HPDE6-E6E7 (cell line): ENCODE measurements at regions not wholly inside any gene's neighbourhood (a gene's known extent, or its start where the extent isn't known, plus 50 kb on each side); places are given as distances from the start of the nearest gene placed in this dataset.
"Not testable (repeated sequence)": the region's sequence is repeated elsewhere in the genome, so short reads cannot be mapped to it uniquely, and the experiment has no call there.

Source experiments
- DNase-seq: peaks from one replicate; pipeline ENCODE4 v3.0.0; 2011; ENCODE audit warnings: missing footprints; ENCODE audit errors: extremely low spot score

DNA sequence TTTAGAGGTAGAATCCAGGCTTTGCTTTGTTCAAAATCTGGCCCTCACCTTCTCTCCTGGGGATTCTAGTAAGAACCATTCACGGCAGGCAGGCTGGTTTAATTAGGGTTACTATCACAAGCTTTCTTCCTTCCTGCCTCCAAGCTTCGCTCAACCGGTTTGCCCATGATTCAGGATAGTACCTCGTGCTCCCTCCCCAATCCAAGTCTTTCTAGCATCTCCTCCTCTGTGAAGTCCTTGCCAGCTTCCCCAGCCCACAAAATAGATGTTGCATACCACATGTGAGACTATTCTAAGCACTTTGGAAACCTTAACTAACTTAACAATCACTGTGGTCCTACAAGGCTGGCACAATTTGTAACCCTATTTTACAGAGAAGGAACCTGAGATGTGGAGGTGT, 135.1 kb downstream of the SOCS6 start:
- DNase-seq = peak; percentile 50

DNA sequence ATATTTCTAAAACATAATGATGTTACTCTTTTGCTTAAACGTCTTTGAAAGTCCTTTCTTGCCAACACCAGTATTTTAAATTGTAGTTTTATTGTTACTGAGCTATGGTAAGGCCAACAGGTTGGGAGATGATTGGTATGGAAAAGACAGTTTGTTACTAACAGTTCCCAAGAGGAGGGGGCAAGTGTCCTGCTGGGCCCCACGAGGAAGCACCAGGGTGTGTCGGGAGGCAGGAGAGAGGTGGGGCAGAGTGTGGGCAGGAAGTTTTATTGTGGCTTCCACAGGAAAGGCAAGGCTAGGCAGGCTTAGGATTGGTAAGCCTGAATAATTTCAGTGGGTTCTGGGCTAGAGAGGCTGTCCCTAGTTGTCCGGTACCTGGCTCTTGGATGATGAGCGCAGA, 134.3 kb downstream of the SOCS6 start:
- DNase-seq = no peak

DNA sequence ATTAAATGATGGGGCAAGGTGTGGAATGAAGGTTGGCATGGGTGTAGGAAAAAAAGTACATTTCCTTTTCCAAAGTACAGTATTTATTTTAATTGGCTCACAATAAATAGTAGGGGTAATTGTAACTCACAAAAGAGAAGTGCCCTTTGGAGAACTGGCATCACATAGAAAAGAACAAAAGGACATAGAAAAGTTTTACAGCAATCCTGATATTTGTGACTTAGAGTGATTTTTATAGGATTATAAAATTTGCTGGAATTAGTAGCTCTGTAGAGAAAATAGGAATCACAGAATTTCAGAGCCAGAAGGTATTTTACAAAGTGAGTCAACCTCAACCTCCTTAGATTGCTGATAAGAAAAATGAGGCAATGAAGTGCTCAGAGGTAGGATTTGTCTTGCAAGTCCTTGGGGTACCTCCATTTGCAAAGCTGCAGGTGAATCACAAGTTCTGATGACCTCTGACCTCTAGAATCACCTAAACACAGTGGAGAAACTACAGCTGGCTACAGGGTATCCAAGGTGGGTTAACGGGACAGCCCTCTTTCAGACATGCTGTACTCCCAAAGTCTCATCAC, 133.6 kb downstream of the SOCS6 start:
- no peak for DNase-seq

DNA sequence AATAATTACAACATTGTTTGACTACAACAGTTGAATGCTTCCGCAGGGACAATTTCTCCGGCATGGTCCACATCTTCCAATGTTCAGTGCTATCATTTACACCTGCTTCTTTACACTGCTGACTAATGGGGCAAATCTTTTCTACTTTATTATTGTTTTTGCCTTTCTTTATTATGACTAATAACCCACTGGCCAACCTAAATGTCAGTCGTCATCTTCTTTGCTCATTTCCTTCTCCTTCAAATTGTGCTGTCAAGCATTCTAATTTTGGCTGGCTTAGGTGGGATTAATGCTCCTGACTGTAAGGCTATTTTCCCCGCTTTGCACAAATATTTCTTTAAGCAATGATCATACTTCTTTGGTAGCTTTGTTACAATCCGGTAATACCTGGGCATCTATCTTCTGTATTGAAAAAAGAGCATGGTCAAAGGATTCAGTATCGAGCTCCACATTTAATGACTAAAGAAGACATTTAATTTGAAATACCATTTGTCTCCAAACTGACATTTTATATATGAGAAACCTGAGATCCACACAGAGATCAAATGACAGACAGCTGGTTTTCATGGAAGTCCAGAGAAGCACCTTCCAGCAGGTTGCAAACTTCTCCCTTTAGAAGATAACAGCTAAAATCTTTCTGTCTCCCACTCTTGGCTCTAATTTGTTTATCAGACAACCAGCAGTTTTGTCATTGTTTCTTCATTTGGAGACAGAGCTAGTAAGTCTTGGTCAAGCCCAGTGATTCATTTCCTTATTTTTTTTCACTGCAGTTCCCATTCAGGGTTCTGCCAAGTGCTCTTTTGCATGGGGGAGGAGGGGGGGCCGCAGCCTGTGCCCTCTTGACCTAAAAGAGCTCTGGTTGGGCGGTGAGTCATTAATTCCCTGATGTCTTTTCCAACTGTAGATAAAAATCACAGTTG, 132.9 kb downstream of the SOCS6 start:
- DNase-seq = peak; percentile 62

DNA sequence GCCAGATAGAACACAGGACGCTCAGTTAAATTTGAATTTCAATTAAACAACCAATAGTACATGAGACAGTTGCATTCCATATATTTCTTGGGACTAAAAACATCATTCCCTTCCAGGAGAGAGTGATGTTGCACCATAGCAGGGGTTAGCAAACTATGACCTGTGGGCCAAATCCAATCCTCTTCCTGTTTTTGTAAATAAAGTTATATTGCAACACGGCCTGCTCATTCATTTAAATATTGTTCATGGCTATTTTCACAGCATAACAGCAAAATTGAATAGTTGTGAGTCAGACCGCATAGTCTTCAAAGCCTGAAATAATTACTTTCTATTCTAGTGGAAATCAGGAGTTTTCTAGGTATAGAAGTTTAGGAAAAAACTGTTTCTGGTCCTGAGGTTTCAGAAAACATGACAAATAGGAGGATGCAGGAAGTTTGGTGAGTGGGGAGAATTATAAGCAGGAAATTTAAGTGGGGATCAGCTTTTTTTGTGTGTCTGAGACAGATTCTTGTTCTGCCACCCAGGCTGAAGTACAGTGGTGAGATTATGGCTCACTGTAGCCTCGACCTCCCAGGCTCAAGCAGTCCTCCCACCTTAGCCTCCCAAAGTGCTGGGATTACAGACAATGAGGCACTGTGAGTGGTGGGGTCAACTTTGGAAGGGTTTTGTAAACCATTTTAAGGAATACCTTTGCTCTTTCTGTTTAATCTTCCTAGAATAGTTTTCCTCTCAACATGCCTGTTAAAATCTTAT, 131.5 kb downstream of the SOCS6 start:
- no peak for DNase-seq

DNA sequence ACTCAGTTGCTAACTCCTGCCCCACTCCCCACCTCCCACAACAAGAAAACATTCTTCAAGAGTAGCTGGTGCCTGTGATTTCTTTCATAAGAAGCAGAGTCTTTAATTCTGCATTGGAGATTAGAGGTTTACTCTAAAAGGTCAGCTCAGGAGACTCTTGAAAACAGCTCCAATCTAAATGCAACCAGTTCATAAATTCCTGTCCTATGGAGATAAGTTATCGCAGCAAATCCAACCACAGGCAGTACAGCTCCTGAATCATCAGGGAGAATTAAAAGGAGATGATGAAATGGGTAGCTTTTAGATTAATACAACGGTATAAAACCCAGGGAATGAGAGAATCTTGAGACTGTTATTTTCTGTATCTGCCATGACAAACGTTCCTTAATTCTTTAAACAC, 130.7 kb downstream of the SOCS6 start:
- DNase-seq = no peak

DNA sequence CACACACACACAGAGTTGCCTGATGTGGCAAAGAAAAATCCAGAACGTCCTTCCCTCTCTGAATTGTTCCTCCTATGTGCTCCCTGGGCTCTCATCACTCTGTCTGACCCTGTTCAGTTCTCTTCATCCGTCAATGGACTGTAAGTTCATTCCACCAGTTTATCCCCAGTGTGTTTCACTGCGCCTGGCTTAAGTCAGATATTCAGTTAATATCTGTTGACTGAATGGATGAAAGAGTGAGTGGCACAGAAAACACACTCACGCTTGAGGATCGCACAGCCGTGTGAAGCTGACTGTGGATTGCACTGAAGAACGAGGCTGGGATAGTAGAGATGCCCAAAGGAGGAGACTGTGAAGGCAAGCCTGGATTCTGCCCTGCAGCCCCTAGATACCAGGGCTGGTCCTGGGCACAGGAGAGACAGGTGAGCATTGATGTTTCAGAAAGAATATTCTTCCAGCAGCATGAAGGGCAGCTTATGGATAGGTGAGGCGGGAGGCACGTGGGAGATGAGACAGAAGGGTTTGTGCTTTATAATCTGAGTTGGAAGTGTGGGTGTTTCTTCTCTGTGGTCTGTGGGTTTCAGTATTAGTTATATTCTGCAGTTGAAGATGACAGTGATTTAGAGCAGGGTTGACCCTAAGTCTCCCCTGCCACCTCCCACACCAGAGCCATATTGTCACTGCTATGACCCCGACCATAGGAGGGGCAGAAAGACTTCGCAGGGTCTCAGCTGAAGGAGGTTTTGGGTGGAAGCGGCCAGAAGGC, 129.9 kb downstream of the SOCS6 start:
- DNase-seq = no peak

DNA sequence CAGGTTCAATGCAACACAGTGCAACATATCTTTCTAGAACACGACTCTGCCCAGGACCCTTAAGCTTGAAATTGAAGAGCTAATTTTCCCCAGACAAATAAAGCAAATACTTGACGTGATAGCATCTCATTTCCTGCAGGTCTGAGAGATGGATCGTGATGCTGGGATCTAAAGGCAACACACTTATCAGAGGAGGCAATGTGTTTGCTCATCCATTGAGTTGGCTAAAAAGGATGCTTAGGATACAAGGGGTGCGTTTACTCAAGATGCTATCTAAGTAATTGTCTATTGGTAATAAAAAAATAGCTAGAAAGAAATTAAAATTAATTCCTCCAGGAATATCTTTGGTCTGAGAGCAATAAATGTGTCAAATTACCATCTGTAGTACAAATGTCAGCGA, 129.0 kb downstream of the SOCS6 start:
- DNase-seq = no peak

DNA sequence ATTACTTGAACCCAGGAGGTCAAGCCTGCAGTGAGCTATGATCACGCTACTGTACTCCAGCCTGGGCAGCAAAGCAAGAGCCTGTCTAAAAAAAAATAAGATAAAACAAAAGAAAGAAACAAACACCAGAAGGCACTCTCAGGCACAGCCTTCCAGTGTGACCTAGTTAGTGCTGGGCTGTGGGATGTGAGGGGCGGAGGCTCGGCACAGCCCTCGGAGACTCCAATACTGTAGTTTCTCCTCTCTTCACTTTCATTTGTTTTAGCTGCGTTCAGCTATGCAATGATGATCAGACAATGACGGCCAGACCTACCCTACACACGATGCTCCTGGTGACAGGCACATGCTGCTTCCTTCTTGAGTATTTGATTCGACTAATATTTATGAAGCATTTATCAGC, 127.7 kb downstream of the SOCS6 start:
- DNase-seq = no peak

DNA sequence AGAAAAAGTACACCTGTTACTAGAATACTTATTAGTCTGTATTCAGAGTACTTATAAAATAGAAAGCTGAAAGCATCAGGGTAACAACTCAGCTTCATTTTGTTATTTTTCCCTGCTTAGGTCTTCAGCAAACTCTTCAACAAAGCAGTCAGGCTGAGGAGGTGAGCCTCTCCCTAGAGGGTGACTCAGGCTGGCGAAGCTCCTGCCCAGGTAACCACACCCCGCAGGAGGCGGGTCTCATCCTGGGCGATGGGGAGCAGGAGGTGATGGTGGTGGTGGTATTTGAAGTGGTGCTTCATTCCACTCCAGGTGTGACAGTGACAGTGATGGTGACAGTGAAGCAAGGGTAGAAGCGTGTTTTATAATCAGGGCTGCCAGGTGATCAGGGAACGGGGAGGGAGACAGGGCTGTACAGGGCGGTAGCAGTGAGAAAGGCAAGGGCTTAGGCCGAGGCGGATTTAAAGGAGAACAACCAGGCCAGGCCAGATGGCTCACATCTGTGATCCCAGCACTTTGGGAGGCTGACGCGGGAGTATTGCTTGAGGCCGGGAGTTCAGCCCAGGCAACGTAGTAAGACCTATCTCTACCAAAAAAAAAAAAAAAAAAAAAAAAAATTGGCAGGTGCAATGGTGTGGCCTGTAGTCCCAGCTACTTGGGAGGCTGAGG, 127.1 kb downstream of the SOCS6 start:
- peak; percentile 65 for DNase-seq

DNA sequence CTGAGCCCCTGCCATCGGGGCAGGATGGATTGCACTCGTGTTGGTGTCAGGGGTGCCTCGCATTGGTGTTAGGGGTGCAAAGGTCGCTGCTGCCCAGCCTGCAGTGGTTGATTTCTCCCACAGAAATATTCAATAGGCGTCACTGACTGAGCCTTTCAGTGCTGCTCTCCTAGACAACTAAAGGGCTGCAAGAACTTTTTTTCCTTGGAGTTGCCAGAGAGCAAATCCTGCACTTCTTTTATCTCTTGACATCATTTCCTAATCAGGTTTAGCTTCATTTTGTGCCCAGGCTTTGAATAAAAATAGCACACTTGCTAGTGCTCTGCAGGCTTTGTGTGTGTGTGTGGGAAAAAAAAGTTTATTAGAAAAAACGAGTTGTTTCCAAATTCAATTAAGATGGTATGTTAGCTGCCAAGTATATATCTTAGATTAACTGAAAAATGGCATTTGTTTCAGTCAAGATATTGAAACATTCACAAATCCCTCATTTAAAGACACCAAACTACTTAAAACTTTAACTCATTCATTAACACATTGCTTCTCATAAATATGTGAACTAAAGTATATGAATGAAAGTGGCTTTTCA, 125.6 kb downstream of the SOCS6 start:
- DNase-seq = no peak

DNA sequence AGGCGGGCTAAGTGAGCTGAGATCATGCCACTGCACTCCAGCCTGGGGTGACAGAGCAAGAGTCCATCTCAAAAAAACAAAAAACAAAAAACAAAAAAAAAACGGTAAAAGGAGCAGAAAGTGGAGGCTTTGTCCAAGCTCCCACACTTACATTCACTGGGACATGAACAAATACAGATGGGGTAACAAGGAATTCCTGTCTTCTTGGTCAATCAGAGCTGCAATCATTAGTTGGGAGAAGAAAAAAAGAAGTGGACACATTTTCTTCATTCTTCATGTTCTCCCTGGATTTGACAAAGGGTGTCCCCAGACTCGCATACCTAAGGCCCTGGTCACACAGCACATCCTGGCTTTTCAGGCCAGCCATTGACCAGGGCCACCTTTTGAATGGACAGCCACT, 124.6 kb downstream of the SOCS6 start:
- no peak for DNase-seq

DNA sequence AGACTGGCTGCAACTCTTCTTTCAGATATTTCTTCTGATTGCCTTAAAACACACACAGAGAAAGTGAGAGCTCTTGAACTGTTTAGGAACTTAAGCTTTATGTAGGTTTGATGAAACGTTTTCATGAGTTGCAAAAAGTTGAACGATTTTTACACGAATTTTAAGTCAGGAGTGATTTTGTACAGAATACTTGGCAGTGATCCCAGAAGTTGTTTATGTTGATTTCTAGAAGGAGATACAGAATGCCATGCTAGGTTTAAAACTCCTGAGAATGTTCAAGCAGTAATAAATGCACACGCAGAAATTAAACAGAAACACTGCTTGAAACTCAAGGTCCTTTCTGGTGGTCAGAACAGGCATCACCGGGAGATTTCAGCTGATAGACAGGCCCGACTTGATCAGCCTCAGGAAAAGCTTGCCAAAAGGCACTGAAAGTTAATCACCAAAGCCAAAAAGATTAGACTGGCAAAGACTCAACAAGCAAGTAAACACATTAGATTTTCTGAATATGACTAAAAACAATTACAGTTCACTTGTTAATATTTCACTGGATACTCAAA, 123.1 kb downstream of the SOCS6 start:
- no peak for DNase-seq

DNA sequence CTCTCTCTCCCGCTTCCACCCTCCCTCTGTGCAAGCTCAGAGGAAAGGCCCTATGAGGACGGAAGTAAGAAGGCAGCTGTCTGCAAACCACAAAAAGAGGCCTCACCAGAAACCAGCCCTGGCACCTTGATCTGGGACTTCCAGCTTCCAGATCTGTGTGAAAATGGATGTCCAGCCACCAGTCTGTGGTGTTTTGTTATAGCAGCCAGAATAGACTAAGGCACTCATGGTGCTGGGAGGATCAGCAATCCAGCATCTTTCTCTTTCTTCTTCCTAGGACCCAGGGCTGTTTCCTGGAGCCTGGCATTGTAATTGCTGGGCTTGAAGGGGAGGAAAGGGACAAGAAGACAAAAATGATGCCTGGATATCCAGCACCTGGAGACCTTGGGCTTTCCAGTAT, 122.5 kb downstream of the SOCS6 start:
- DNase-seq = no peak

DNA sequence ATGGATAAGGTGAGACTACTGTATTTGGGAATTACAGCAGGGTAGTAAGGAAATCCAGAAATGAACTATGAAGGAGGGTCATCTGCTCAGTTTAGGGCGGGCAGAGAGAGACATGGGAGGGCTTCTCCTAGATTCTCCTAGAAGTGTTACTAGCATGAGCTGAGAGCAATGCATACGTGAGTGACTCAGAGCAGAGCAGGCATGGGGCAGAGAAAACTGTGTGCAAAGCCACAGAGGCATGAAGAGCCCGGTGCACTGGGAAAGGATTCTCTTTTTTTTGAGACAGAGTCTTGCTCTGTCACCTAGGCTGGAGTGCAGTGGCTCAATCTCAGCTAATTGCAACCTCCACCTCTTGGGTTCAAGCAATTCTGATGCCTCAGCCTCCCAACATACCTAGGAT, 116.2 kb downstream of the SOCS6 start:
- no peak for DNase-seq

DNA sequence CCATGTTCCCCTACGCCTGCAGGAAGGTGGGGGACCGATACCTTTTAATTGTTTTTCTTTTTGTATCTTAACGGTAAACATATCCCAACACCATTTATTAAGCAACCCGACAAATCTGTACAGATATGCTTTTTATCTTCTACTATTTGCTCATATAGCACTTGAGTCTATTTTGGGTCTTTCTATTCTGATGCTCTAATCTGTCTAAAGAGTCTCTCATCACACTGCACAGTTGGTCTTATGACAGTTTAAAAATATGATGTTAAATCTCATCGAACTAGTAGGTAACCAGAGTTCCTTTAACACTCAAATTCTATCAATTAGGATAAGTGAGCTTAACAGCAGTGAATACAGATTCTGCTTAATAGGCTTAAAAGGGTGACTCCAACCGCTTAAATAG, 111.6 kb downstream of the SOCS6 start:
- no peak for DNase-seq

DNA sequence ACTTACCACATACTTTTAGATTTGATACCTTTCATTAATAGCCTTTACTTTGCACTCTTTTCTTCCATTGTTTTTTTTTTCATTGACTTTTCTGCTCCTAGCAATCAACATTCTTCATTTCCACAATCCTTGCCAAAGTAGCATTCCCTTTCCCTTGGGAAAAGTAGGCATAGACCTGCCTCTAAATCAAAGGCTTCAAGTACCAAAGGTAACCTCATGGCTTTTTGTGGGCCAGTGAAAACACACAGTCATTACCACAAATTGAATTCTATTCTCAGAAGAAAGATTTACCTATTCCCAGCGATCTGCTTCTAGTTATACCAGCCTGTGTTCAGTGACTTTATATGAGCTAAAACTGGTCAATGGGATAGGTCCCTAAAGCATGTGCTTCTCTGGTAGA, 109.2 kb downstream of the SOCS6 start:
- DNase-seq = no peak

DNA sequence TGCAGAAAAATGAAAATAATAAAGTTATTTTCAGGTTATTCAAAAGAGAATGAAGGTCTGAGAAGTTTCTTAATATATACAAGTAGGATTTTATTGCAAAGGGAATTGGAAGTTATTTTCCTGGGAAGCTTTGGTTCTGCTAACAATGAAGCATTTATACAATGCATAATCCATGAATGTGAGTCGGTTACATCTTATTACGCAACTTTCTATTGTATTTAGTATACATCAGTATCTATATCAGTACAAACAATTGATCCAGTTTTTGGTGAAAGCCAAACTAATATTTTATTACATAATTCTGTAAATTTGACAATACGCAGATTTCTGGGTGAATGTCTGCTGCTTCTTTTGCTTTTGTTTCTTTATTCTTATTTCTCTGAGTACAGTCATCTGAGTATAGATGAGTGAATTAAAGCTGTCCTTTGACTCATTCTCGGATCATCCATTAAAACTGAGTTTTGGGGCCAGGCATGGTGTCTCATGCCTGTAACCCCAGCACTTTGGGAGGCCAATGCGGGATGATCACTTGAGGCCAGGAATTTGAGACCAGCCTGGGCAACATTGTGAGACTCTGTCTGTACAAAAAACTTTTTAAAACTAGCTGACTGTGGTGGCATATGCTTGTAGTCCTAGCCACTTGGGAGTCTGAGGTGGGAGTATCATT, 108.5 kb downstream of the SOCS6 start:
- DNase-seq = no peak

DNA sequence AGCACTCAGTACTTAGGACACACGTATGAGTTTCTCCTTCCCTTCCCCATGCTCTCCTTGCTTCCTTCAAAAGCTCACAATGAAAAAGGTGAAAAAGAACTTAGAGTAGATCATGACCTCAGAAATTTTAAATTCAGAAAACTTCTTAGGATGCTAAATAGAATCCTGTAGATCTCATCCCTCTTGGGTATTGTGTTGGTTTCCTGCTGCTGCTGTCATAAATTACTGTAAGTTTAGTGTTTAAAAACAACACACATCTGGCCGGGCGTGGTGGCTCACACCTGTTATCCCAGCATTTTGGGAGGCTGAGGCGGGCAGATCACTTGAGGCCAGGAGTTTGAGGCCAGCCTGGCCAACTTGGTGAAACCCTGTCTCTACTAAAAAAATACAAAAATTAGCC, 106.9 kb downstream of the SOCS6 start:
- not testable (repeated sequence) for DNase-seq

DNA sequence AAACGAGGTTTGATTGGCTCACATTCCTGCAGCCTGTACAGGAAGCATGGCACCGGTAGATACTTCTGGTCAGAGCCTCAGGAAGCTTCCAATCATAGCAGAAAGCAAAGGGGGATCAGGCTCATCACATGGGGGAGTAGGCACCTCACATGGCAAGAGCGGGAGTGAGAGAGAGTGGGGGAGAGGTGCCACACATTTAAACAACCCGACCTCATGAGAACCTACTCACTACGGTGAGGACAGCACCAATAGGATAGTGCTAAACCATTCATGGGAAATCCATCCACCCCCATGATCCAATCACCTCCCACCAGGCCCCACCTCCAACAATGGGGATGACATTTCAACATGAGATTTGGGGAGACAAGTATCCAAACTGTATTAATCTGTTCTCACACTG, 105.8 kb downstream of the SOCS6 start:
- DNase-seq = no peak
